HAP-1 (cell line): ENCODE measurements at regions not wholly inside any gene's neighbourhood (a gene's known extent, or its start where the extent isn't known, plus 50 kb on each side); places are given as distances from the start of the nearest gene placed in this dataset.
"Not testable (repeated sequence)": the region's sequence is repeated elsewhere in the genome, so short reads cannot be mapped to it uniquely, and the experiment has no call there.

Experiments
- DNase-seq, 2 experiments: peaks; one replicate each; pipeline ENCODE4 v3.0.0-alpha.2; 2016 to 2020; ENCODE audit warnings: low spot score in 2 of 2
- H3K27me3 ChIP-seq: fragments of 250-450 bp; sonication (Bioruptor Pico); 2 replicates; pipeline ENCODE4 v1.5.1; 2020; ENCODE audit warnings: low read depth, mild to moderate bottlenecking, moderate library complexity
- H3K36me3 ChIP-seq: fragments of 250-450 bp; sonication (Bioruptor Pico); replicated peaks from 2 replicates; pipeline ENCODE4 v1.5.1; 2020; ENCODE audit warnings: mild to moderate bottlenecking
- H3K4me1 ChIP-seq: fragments of 250-450 bp; sonication (Bioruptor Pico); 2 replicates; pipeline ENCODE4 v1.5.1; 2020; ENCODE audit warnings: mild to moderate bottlenecking
- H3K4me3 ChIP-seq: fragments of 250-450 bp; sonication (Bioruptor Pico); 2 replicates; pipeline ENCODE4 v1.5.1; 2020; ENCODE audit warnings: mild to moderate bottlenecking, moderate library complexity
- H3K9me3 ChIP-seq: fragments of 250-450 bp; sonication (Bioruptor Pico); 2 replicates; pipeline ENCODE4 v1.5.1; 2020; ENCODE audit warnings: mild to moderate bottlenecking, moderate library complexity
- in situ Hi-C: fragments of 300-500 bp; cut with MboI; formaldehyde crosslinking; loops from 3 replicates; pipeline ENCODE4 v1.14.3; 2020; ENCODE audit warnings: low sequenced_read_pairs, inconsistent platforms, mixed read lengths

DNA sequence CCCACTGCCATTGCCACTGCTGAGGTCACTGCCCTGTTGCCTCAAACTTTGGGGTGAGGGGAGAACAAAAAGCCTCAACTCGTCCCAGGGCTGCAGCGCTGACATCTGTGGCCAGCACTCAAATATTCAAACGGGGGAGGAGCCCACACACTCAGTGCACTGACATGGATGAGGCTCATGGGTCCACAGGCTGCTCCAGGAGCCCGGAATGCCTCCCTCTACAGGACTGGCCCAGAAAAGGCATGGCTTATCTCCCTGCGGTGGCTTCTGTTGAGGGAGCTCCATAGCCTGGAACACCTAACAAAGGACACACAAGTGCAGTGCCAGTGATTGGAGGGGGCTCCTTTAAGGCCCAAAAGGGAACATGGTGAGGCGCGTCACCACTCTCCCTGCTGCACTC lies 341.1 kb upstream of the LUZP2 start:
- peak in 1 of 2 experiments; percentile 12 for DNase-seq
- no peaks in the 10 kb centered on the region for H3K9me3 ChIP-seq
- in situ Hi-C loops = no loop called here
- H3K27me3 ChIP-seq = no peaks in the 10 kb centered on the region
- H3K4me1 ChIP-seq = no peaks in the 10 kb centered on the region; the same call in 1 of the 2 replicates
- no peaks in the 10 kb centered on the region for H3K36me3 ChIP-seq
- no peak overlapping the region for H3K4me3 ChIP-seq

GRCh38 chr11:24157316-24157715 lies 339.5 kb upstream of the LUZP2 start:
- Histone ChIP-seq H3K36me3 (no peaks in the 10 kb centered on the region), H3K4me1 (no peaks in the 10 kb centered on the region; the same call in 1 of the 2 replicates), H3K9me3 (no peaks in the 10 kb centered on the region), H3K4me3 (no peak overlapping the region), H3K27me3 (no peaks in the 10 kb centered on the region)
- in situ Hi-C loops = no loop called here
- peak in 1 of 2 experiments; percentile 51 for DNase-seq

- Histone ChIP-seq H3K36me3 (no peaks in the 10 kb centered on the region), H3K4me1 (no peaks in the 10 kb centered on the region; the same call in 1 of the 2 replicates), H3K9me3 (no peaks in the 10 kb centered on the region), H3K27me3 (no peaks in the 10 kb centered on the region), H3K4me3 (no peak overlapping the region)
- in situ Hi-C loops = no loop called here
- DNase-seq = no peak
Observed at GRCh38 chr11:24161587-24161986, 335.3 kb upstream of the LUZP2 start.

DNA sequence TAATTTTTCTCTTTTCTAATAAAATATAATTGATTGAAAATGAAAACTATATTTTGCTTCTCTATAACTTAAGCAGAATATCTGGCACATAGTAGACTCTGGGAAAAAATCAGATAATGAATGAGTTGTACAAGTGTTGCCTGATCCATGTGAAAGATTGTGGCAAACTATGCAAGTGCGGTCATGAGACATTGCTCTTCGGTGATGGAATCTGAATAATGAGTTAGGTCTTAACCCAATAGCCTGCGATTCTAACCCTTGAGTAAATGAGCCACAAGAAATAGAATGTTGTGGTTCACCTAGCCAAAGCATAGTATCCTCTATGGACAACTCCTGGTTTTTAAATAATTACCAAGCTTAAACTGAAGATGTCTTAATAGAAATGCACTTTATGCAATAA lies 333.7 kb upstream of the LUZP2 start:
- DNase-seq = no peak
- Histone ChIP-seq H3K36me3 (no peaks in the 10 kb centered on the region), H3K27me3 (no peaks in the 10 kb centered on the region), H3K9me3 (no peaks in the 10 kb centered on the region), H3K4me1 (no peaks in the 10 kb centered on the region), H3K4me3 (no peak overlapping the region)
- in situ Hi-C loops = no loop called here

DNA sequence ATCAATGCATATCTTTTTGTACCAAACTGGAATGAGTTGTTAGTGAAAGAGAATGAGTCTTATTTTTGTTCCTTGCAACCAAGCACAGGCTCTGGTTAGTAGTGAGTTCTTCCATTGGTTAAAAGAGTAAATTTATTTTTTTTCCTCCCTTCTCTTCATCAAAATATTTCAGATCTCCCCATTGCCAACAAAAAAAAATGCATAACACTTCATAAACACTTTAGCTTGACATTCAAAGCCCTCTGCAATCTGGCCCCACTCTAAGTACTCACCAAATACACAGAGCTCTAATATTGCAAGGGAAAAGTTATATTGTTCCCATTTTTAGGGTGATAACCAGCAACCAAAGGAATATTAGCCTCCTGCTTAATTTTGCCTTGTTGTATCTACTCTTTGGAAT lies 333.0 kb upstream of the LUZP2 start:
- in situ Hi-C loops = no loop called here

DNA sequence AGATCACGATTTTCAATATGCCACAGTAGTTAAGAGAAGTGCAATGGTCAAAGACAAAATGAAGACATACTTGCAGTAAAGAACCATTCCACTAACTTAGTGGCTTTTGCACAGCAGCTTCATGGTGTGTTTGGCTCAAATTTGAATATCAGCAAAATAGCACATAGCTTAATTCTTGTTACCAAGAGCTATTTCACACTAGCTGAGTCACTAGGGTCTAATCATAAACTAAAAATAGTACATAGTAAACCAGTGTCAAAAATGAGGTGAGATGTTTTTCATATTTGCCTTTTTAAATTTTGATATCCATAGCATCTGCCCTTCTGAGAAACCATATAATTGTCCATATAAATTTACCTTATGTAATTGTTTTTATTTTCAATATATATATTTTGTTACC lies 325.0 kb upstream of the LUZP2 start:
- Histone ChIP-seq H3K36me3 (no peaks in the 10 kb centered on the region), H3K4me3 (no peak overlapping the region), H3K27me3 (no peaks in the 10 kb centered on the region), H3K9me3 (no peaks in the 10 kb centered on the region), H3K4me1 (no peaks in the 10 kb centered on the region)
- in situ Hi-C loops = no loop called here
- DNase-seq = no peak

More for the DNA sequence above, 333.0 kb upstream of the LUZP2 start:
- Histone ChIP-seq H3K4me1 (no peaks in the 10 kb centered on the region), H3K27me3 (no peaks in the 10 kb centered on the region), H3K4me3 (no peak overlapping the region), H3K9me3 (no peaks in the 10 kb centered on the region), H3K36me3 (no peaks in the 10 kb centered on the region)
- no peak for DNase-seq

GRCh38 chr11:24181395-24182047 lies 315.3 kb upstream of the LUZP2 start:
- H3K27me3 ChIP-seq = no peaks in the 10 kb centered on the region
- DNase-seq = no peak
- H3K4me3 ChIP-seq = no peak overlapping the region
- H3K36me3 ChIP-seq = no peaks in the 10 kb centered on the region
- in situ Hi-C loops = no loop called here
- no peaks in the 10 kb centered on the region for H3K9me3 ChIP-seq
- no peaks in the 10 kb centered on the region for H3K4me1 ChIP-seq

DNA sequence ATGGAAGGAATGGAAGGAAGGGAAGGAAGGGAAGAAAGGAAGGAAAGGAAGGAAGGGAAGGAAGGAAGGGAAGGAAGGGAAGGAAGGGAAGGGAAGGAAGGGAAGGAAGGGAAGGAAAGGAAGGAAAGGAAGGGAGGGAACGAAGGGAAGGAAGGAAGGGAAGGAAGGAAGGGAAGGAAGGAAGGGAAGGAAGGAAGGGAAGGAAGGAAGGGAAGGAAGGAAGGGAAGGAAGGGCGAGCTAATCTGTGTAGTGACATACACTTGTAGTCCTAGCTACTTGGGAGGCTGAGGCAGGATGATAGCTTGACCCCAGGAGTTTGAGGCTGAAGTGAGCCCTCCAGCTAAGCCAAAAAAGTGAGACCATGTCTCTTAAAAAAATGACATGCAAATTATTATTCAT lies 311.3 kb upstream of the LUZP2 start:
- DNase-seq, H3K9me3 ChIP-seq, H3K4me1 ChIP-seq, in situ Hi-C loops, H3K27me3 ChIP-seq, H3K36me3 ChIP-seq, H3K4me3 ChIP-seq: not testable (repeated sequence)

DNA sequence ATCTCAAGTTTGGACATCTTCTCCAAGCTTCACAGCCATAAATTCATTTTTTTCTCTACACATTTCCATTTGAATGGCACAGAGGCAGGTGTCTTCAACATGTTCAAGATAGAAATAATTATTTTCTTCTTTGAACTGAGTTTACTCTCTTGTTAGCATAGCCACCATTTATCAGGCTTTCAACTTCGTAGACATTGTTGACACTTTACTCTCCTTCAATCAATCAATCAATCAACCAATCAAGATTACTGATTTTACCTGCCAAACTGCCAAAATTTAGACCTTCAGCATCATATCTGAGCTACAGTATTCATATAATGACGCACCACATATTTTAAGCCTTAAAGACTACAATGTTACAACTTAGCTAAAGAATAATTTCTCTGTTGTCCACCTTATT lies 300.1 kb upstream of the LUZP2 start:
- in situ Hi-C loops = no loop called here
- Histone ChIP-seq H3K4me1 (no peaks in the 10 kb centered on the region), H3K4me3 (no peak overlapping the region), H3K36me3 (no peaks in the 10 kb centered on the region), H3K9me3 (no peaks in the 10 kb centered on the region), H3K27me3 (no peaks in the 10 kb centered on the region)
- DNase-seq = no peak

DNA sequence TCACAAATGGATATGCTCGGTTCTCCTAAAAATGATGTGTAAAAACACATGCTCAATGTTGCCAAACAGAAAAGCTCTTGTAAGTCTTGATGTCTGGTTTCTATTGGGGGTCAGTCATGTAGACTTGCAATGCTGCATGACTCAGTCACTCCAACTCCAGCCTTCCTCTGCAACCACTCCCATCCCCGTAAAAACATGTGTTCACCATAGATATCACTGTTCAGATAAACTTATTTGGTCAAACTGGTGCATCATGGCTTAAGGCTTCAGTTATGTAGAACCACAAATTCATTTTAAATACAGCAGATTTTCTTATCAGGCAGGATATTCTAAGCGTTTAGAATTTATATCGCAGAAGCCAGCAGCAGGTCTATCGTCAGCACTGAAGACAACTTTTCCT lies 298.4 kb upstream of the LUZP2 start:
- Histone ChIP-seq H3K4me1 (no peaks in the 10 kb centered on the region), H3K27me3 (no peaks in the 10 kb centered on the region), H3K4me3 (no peak overlapping the region), H3K36me3 (no peaks in the 10 kb centered on the region), H3K9me3 (no peaks in the 10 kb centered on the region)
- DNase-seq = no peak
- in situ Hi-C loops = no loop called here

- no peaks in the 10 kb centered on the region for H3K27me3 ChIP-seq
- H3K36me3 ChIP-seq = no peaks in the 10 kb centered on the region
- no peak overlapping the region for H3K4me3 ChIP-seq
- in situ Hi-C loops = no loop called here
- no peaks in the 10 kb centered on the region for H3K9me3 ChIP-seq
- no peaks in the 10 kb centered on the region for H3K4me1 ChIP-seq
- no peak for DNase-seq
Observed at GRCh38 chr11:24199461-24199860, 297.4 kb upstream of the LUZP2 start.

GRCh38 chr11:24206030-24206429 lies 290.8 kb upstream of the LUZP2 start:
- Histone ChIP-seq H3K27me3 (no peaks in the 10 kb centered on the region), H3K9me3 (no peaks in the 10 kb centered on the region), H3K36me3 (no peaks in the 10 kb centered on the region), H3K4me3 (no peak overlapping the region), H3K4me1 (no peaks in the 10 kb centered on the region)
- no peak for DNase-seq
- in situ Hi-C loops = no loop called here

GRCh38 chr11:24206511-24206910 lies 290.3 kb upstream of the LUZP2 start:
- Histone ChIP-seq H3K4me1 (no peaks in the 10 kb centered on the region), H3K4me3 (no peak overlapping the region), H3K9me3 (no peaks in the 10 kb centered on the region), H3K27me3 (no peaks in the 10 kb centered on the region), H3K36me3 (no peaks in the 10 kb centered on the region)
- in situ Hi-C loops = no loop called here
- no peak for DNase-seq

DNA sequence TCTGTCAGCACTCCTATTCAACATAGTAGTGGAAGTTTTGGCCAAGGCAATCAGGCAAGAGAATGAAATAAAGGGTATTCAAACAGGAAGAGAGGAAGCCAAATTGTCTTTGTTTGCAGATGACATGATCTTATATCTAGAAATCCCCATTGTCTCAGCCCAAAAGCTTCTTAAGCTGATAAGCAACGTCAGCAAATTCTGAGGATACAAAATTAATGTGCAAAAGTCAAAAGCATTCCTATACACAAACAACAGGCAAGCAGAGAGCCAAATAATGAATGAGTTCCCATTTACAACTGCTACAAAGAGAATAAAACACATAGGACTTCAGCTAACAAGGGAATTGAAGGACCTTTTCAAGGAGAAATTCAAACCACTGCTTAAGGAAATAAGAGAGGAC lies 280.4 kb upstream of the LUZP2 start:
- no peaks in the 10 kb centered on the region for H3K27me3 ChIP-seq
- in situ Hi-C loops = no loop called here
- DNase-seq = no peak
- no peak overlapping the region for H3K4me3 ChIP-seq
- no peaks in the 10 kb centered on the region for H3K9me3 ChIP-seq
- H3K36me3 ChIP-seq = no peaks in the 10 kb centered on the region
- H3K4me1 ChIP-seq = no peaks in the 10 kb centered on the region

DNA sequence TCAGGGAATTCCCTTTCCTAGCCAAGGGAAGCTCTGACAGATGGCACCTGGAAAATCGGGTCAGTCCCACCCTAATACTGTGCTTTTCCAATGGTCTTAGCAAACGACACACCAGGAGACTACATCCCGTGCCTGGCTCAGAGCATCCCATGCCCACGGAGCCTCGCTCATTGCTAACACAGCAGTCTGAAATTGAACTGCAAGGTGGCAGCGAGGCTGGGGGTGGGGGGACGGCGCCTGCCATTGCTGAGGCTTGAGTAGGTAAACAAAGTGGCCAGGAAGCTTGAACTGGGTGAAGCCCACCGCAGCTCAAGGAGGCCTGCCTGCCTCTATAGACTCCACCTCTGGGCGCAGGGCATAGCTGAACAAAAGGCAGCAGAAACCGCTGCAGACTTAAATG lies 279.5 kb upstream of the LUZP2 start:
- DNase-seq, in situ Hi-C loops, H3K9me3 ChIP-seq, H3K4me1 ChIP-seq, H3K4me3 ChIP-seq, H3K36me3 ChIP-seq, H3K27me3 ChIP-seq: not testable (repeated sequence)
